ENCODE measurements at regions not wholly inside any gene's neighbourhood (a gene's known extent, or its start where the extent isn't known, plus 50 kb on each side); places are given as distances from the start of the nearest gene placed in this dataset.

DNA sequence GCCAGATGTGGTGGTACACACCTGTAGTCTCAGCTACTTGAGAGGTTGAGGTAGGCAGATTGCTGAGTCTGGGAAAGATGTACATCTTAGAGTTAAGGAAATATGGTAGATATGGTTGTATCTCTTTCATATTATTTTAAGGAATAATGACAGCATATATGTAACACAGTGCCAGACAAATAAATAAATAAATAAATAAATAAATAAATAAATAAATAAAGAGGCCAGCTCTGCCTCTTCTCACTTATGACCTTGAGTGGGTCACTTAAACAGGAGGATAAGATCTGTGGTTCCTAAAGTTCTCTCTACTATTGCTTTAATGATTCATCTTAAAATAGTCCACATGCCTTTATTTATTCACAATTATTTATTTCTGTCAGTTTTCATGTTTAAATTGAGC, 890.9 kb upstream of the TENM4 start:
- H3K4me1 Mint-ChIP-seq (ENCODE audit: low read depth) = no peaks in the 10 kb centered on the region
- no peaks in the 10 kb centered on the region for H3K36me3 ChIP-seq (ENCODE audit: insufficient read depth, low read length)

DNA sequence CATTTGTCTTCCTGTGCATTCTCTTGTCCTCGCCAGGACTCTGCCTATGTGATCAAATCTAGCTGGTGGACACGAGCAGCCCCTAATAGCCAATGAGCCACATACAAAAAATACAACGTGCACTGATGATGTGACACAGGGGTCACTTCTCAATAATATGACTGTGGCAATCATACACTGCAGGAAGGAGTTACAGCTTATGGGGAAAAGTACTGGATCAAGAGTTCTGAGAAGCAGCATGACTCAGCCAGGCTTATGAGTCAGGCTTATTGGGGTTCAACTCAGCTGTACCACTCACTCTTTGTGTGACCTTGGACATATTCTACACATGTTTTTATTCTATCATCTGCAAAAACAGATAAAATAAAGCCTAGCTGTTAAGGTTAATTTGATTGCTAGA, 889.4 kb upstream of the TENM4 start:
- peaks cover 6% of the 10 kb centered on the region for H3K9me3 Mint-ChIP-seq
- POLR2A ChIA-PET = no interaction called here
- H3K9me3 ChIP-seq (ENCODE audit: control insufficient read depth in 1 of 2, insufficient read depth in 1 of 2, low read length in 2 of 2) = no peaks in the 10 kb centered on the region
- H3K27ac Mint-ChIP-seq = no peak overlapping the region
- TF ChIP-seq, protein P1, sequence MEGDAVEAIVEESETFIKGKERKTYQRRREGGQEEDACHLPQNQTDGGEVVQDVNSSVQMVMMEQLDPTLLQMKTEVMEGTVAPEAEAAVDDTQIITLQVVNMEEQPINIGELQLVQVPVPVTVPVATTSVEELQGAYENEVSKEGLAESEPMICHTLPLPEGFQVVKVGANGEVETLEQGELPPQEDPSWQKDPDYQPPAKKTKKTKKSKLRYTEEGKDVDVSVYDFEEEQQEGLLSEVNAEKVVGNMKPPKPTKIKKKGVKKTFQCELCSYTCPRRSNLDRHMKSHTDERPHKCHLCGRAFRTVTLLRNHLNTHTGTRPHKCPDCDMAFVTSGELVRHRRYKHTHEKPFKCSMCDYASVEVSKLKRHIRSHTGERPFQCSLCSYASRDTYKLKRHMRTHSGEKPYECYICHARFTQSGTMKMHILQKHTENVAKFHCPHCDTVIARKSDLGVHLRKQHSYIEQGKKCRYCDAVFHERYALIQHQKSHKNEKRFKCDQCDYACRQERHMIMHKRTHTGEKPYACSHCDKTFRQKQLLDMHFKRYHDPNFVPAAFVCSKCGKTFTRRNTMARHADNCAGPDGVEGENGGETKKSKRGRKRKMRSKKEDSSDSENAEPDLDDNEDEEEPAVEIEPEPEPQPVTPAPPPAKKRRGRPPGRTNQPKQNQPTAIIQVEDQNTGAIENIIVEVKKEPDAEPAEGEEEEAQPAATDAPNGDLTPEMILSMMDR (IDR thresholded peaks at IDR 0.05) = no peak
- H3K36me3 ChIP-seq (ENCODE audit: insufficient read depth, low read length) = no peaks in the 10 kb centered on the region
- H3K4me1 Mint-ChIP-seq (ENCODE audit: low read depth) = no peaks in the 10 kb centered on the region
- ATAC-seq (ENCODE audit: poor library complexity) (no peak), DNase-seq (no peak)
- no peak overlapping the region for H3K4me3 ChIP-seq (ENCODE audit: low read length)
- no peak overlapping the region for H3K4me3 Mint-ChIP-seq
- CTCF ChIA-PET = interaction anchor here (1.4 kb wide), 1 partner anchor 22 kb away, joined by 3 read pairs; no protein-coding TSS in a partner anchor
- no peak overlapping the region for H3K27ac ChIP-seq (ENCODE audit: low read depth in 1 of 2, low read length in 2 of 2)
- H3K36me3 Mint-ChIP-seq (ENCODE audit: low read depth) = no peaks in the 10 kb centered on the region
- no peaks in the 10 kb centered on the region for H3K27me3 ChIP-seq (ENCODE audit: control insufficient read depth in 1 of 2, insufficient read depth in 2 of 2, low read length in 2 of 2)
- H3K4me1 ChIP-seq (ENCODE audit: insufficient read depth, low read length) = no peaks in the 10 kb centered on the region
- intact Hi-C loops (cut with DNase I, micrococcal nuclease) = no loop called here
- no peaks in the 10 kb centered on the region for H3K27me3 Mint-ChIP-seq

More for the DNA sequence above, 890.9 kb upstream of the TENM4 start:
- TF ChIP-seq, protein P1 (IDR thresholded peaks at IDR 0.05) = no peak
- intact Hi-C loops (cut with DNase I, micrococcal nuclease) = no loop called here
- Mint-ChIP-seq H3K36me3 (ENCODE audit: low read depth) (no peaks in the 10 kb centered on the region), H3K9me3 (peaks cover 6% of the 10 kb centered on the region), H3K27me3 (no peaks in the 10 kb centered on the region), H3K4me3 (no peak overlapping the region), H3K27ac (no peak overlapping the region)
- H3K4me3 ChIP-seq (ENCODE audit: low read length) = no peak overlapping the region
- H3K27me3 ChIP-seq (ENCODE audit: control insufficient read depth in 1 of 2, insufficient read depth in 2 of 2, low read length in 2 of 2) = no peaks in the 10 kb centered on the region
- POLR2A ChIA-PET = no interaction called here
- H3K27ac ChIP-seq (ENCODE audit: low read depth in 1 of 2, low read length in 2 of 2) = no peak overlapping the region
- DNase-seq (no peak), ATAC-seq (ENCODE audit: poor library complexity) (no peak)
- H3K9me3 ChIP-seq (ENCODE audit: control insufficient read depth in 1 of 2, insufficient read depth in 1 of 2, low read length in 2 of 2) = no peaks in the 10 kb centered on the region
- no peaks in the 10 kb centered on the region for H3K4me1 ChIP-seq (ENCODE audit: insufficient read depth, low read length)
- CTCF ChIA-PET = no interaction called here

DNA sequence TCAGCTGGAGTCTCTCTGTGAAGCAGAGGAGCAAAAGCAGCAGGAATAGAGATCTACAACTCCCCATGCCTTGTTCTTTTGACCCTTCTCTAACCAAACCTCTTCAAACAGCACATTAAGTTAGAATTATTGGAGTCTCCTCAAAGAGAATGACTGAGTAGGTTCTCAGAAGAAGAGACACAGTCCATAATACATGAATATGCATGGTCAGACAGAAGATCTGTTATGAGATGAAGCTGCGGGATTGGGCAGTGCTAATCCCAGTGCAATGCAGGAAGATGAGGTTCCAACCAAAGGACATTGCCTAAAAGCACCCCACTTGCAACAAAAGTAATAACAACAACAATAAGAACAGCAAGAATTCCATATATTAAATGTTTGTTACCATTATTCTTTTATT, 887.9 kb upstream of the TENM4 start:
- no peaks in the 10 kb centered on the region for H3K27me3 Mint-ChIP-seq
- Histone ChIP-seq H3K27ac (ENCODE audit: low read depth in 1 of 2, low read length in 2 of 2) (no peak overlapping the region), H3K36me3 (ENCODE audit: insufficient read depth, low read length) (no peaks in the 10 kb centered on the region), H3K4me1 (ENCODE audit: insufficient read depth, low read length) (no peaks in the 10 kb centered on the region), H3K9me3 (ENCODE audit: control insufficient read depth in 1 of 2, insufficient read depth in 1 of 2, low read length in 2 of 2) (no peaks in the 10 kb centered on the region), H3K4me3 (ENCODE audit: low read length) (no peak overlapping the region), H3K27me3 (ENCODE audit: control insufficient read depth in 1 of 2, insufficient read depth in 2 of 2, low read length in 2 of 2) (no peaks in the 10 kb centered on the region)
- TF ChIP-seq, protein P1 (IDR thresholded peaks at IDR 0.05) = no peak
- H3K36me3 Mint-ChIP-seq (ENCODE audit: low read depth) = no peaks in the 10 kb centered on the region
- POLR2A ChIA-PET = no interaction called here
- H3K27ac Mint-ChIP-seq = no peak overlapping the region
- ATAC-seq (ENCODE audit: poor library complexity) (no peak), DNase-seq (no peak)
- H3K4me1 Mint-ChIP-seq (ENCODE audit: low read depth) = no peaks in the 10 kb centered on the region
- CTCF ChIA-PET = no interaction called here
- intact Hi-C loops (cut with DNase I, micrococcal nuclease) = no loop called here
- peaks cover 7% of the 10 kb centered on the region for H3K9me3 Mint-ChIP-seq
- H3K4me3 Mint-ChIP-seq = no peak overlapping the region

All from CD4-positive, alpha-beta T cell (primary cell).